ENCODE measurements at regions not wholly inside any gene's neighbourhood (a gene's known extent, or its start where the extent isn't known, plus 50 kb on each side); places are given as distances from the start of the nearest gene placed in this dataset.
"Not testable (repeated sequence)": the region's sequence is repeated elsewhere in the genome, so short reads cannot be mapped to it uniquely, and the experiment has no call there.

- DNase-seq: not testable (repeated sequence)
Measured at GRCh38 chr9:41367301-41367700, 178.2 kb upstream of the ZNG1F start.

GRCh38 chr9:41361790-41362189 is 172.7 kb upstream of the ZNG1F start:
- not testable (repeated sequence) for DNase-seq

GRCh38 chr9:41359116-41359515 is 170.0 kb upstream of the ZNG1F start:
- DNase-seq: peak; percentile 83

- DNase-seq: peak; percentile 82
Measured at GRCh38 chr9:41358682-41359081, 169.6 kb upstream of the ZNG1F start.

- peak; percentile 17 for DNase-seq
Measured at GRCh38 chr9:41357918-41358404, 168.8 kb upstream of the ZNG1F start.

- DNase-seq: peak; percentile 4
Measured at GRCh38 chr9:41357350-41357748, 168.2 kb upstream of the ZNG1F start.

GRCh38 chr9:41356588-41357349 is 167.7 kb upstream of the ZNG1F start:
- DNase-seq: peak; percentile 10

GRCh38 chr9:41355712-41356450 is 166.8 kb upstream of the ZNG1F start:
- not testable (repeated sequence) for DNase-seq

GRCh38 chr9:41354978-41355377 is 165.9 kb upstream of the ZNG1F start:
- not testable (repeated sequence) for DNase-seq

- DNase-seq: not testable (repeated sequence)
Measured at GRCh38 chr9:41354060-41354934, 165.2 kb upstream of the ZNG1F start.

GRCh38 chr9:41353026-41353425 is 163.9 kb upstream of the ZNG1F start:
- not testable (repeated sequence) for DNase-seq

GRCh38 chr9:41352390-41352789 is 163.3 kb upstream of the ZNG1F start:
- not testable (repeated sequence) for DNase-seq

GRCh38 chr9:41347893-41348292 is 158.8 kb upstream of the ZNG1F start:
- DNase-seq: not testable (repeated sequence)

GRCh38 chr9:41332562-41332961 is 143.4 kb upstream of the ZNG1F start:
- not testable (repeated sequence) for DNase-seq

GRCh38 chr9:41321277-41321676 is 132.2 kb upstream of the ZNG1F start:
- not testable (repeated sequence) for DNase-seq

- not testable (repeated sequence) for DNase-seq
Measured at GRCh38 chr9:41308953-41309352, 119.8 kb upstream of the ZNG1F start.

- DNase-seq: not testable (repeated sequence)
Measured at GRCh38 chr9:41285744-41286143, 96.6 kb upstream of the ZNG1F start.

- not testable (repeated sequence) for DNase-seq
Measured at GRCh38 chr9:41280299-41281238, 91.5 kb upstream of the ZNG1F start.

GRCh38 chr9:41279437-41279836 is 90.3 kb upstream of the ZNG1F start:
- DNase-seq: not testable (repeated sequence)

GRCh38 chr9:41279033-41279432 is 89.9 kb upstream of the ZNG1F start:
- not testable (repeated sequence) for DNase-seq

- peak; percentile 92 for DNase-seq
Measured at GRCh38 chr9:41273549-41274267, 84.6 kb upstream of the ZNG1F start.
